ENCODE measurements at regions not wholly inside any gene's neighbourhood (a gene's known extent, or its start where the extent isn't known, plus 50 kb on each side); places are given as distances from the start of the nearest gene placed in this dataset.

DNA sequence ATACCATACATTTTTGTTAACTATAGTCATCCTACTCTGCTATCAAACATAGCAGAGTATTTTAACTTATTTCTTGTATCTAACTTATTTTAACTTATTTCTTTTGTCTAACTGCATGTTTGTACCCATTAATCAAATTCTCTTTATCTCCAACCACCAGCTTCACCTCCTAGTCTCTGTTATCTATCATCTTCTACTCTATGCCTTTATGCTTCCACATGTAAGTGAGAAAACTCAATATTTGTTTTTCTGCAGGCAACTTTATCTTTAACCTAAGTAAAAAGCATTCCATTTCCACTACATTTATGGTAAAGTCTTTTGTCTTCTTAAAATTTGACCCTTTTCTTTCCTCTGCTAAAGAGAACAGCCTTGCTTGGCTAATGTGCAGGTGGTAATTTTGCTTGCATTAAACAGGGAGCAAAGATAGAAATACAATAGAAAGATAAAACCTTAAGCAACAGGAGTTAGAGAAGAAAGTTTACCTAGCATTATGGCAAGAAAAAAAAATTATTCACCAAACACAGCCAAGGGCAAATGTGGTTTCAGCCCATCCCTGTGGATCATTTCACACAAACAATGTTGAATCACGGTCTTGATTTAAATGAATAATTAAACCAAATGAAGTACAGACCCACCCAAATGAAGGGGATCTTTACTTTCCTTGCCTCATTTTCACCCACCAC lies 110.9 kb upstream of the TSPAN8 start (continued):
- TF ChIP-seq, protein P1, sequence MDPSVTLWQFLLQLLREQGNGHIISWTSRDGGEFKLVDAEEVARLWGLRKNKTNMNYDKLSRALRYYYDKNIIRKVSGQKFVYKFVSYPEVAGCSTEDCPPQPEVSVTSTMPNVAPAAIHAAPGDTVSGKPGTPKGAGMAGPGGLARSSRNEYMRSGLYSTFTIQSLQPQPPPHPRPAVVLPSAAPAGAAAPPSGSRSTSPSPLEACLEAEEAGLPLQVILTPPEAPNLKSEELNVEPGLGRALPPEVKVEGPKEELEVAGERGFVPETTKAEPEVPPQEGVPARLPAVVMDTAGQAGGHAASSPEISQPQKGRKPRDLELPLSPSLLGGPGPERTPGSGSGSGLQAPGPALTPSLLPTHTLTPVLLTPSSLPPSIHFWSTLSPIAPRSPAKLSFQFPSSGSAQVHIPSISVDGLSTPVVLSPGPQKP (CRISPR knock-in tag; IDR thresholded peaks at IDR 0.05), result no peak
- TF ChIP-seq, protein P2, sequence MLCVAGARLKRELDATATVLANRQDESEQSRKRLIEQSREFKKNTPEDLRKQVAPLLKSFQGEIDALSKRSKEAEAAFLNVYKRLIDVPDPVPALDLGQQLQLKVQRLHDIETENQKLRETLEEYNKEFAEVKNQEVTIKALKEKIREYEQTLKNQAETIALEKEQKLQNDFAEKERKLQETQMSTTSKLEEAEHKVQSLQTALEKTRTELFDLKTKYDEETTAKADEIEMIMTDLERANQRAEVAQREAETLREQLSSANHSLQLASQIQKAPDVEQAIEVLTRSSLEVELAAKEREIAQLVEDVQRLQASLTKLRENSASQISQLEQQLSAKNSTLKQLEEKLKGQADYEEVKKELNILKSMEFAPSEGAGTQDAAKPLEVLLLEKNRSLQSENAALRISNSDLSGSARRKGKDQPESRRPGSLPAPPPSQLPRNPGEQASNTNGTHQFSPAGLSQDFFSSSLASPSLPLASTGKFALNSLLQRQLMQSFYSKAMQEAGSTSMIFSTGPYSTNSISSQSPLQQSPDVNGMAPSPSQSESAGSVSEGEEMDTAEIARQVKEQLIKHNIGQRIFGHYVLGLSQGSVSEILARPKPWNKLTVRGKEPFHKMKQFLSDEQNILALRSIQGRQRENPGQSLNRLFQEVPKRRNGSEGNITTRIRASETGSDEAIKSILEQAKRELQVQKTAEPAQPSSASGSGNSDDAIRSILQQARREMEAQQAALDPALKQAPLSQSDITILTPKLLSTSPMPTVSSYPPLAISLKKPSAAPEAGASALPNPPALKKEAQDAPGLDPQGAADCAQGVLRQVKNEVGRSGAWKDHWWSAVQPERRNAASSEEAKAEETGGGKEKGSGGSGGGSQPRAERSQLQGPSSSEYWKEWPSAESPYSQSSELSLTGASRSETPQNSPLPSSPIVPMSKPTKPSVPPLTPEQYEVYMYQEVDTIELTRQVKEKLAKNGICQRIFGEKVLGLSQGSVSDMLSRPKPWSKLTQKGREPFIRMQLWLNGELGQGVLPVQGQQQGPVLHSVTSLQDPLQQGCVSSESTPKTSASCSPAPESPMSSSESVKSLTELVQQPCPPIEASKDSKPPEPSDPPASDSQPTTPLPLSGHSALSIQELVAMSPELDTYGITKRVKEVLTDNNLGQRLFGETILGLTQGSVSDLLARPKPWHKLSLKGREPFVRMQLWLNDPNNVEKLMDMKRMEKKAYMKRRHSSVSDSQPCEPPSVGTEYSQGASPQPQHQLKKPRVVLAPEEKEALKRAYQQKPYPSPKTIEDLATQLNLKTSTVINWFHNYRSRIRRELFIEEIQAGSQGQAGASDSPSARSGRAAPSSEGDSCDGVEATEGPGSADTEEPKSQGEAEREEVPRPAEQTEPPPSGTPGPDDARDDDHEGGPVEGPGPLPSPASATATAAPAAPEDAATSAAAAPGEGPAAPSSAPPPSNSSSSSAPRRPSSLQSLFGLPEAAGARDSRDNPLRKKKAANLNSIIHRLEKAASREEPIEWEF (CRISPR knock-in tag; IDR thresholded peaks at IDR 0.05), result no peak
- TF ChIP-seq MAFF (IDR thresholded peaks at IDR 0.05; ENCODE audit: low read length) (no peak), DNMT1 (IDR thresholded peaks at IDR 0.05) (no peak), TRIM24 (IDR thresholded peaks at IDR 0.05) (peak in 1 of 2 experiments; percentile 30; a peak in 1 of 4 replicates), CBFA2T2 (conservative IDR thresholded peaks at IDR 0.05) (peak; percentile 75), CBFA2T3 (IDR thresholded peaks at IDR 0.05) (peak; percentile 85), CBX5 (IDR thresholded peaks at IDR 0.05; ENCODE audit: borderline replicate concordance, low read depth) (no peak), ZNF696 (CRISPR knock-in tag; conservative IDR thresholded peaks at IDR 0.05) (no peak), CBX2 (IDR thresholded peaks at IDR 0.05; ENCODE audit: insufficient read depth, low read length, poor library complexity, severe bottlenecking) (no peak), PTRF (tag; IDR thresholded peaks at IDR 0.05) (no peak)
- TF ChIP-seq, protein P3, sequence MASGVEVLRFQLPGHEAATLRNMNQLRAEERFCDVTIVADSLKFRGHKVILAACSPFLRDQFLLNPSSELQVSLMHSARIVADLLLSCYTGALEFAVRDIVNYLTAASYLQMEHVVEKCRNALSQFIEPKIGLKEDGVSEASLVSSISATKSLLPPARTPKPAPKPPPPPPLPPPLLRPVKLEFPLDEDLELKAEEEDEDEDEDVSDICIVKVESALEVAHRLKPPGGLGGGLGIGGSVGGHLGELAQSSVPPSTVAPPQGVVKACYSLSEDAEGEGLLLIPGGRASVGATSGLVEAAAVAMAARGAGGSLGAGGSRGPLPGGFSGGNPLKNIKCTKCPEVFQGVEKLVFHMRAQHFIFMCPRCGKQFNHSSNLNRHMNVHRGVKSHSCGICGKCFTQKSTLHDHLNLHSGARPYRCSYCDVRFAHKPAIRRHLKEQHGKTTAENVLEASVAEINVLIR (CRISPR knock-in tag; IDR thresholded peaks at IDR 0.05), result no peak
- TF ChIP-seq, protein P4, sequence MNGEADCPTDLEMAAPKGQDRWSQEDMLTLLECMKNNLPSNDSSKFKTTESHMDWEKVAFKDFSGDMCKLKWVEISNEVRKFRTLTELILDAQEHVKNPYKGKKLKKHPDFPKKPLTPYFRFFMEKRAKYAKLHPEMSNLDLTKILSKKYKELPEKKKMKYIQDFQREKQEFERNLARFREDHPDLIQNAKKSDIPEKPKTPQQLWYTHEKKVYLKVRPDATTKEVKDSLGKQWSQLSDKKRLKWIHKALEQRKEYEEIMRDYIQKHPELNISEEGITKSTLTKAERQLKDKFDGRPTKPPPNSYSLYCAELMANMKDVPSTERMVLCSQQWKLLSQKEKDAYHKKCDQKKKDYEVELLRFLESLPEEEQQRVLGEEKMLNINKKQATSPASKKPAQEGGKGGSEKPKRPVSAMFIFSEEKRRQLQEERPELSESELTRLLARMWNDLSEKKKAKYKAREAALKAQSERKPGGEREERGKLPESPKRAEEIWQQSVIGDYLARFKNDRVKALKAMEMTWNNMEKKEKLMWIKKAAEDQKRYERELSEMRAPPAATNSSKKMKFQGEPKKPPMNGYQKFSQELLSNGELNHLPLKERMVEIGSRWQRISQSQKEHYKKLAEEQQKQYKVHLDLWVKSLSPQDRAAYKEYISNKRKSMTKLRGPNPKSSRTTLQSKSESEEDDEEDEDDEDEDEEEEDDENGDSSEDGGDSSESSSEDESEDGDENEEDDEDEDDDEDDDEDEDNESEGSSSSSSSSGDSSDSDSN (IDR thresholded peaks at IDR 0.05; ENCODE audit: borderline replicate concordance in 1 of 2, low read depth in 2 of 2, low read length in 2 of 2), result no peak
- TF ChIP-seq, protein P5, sequence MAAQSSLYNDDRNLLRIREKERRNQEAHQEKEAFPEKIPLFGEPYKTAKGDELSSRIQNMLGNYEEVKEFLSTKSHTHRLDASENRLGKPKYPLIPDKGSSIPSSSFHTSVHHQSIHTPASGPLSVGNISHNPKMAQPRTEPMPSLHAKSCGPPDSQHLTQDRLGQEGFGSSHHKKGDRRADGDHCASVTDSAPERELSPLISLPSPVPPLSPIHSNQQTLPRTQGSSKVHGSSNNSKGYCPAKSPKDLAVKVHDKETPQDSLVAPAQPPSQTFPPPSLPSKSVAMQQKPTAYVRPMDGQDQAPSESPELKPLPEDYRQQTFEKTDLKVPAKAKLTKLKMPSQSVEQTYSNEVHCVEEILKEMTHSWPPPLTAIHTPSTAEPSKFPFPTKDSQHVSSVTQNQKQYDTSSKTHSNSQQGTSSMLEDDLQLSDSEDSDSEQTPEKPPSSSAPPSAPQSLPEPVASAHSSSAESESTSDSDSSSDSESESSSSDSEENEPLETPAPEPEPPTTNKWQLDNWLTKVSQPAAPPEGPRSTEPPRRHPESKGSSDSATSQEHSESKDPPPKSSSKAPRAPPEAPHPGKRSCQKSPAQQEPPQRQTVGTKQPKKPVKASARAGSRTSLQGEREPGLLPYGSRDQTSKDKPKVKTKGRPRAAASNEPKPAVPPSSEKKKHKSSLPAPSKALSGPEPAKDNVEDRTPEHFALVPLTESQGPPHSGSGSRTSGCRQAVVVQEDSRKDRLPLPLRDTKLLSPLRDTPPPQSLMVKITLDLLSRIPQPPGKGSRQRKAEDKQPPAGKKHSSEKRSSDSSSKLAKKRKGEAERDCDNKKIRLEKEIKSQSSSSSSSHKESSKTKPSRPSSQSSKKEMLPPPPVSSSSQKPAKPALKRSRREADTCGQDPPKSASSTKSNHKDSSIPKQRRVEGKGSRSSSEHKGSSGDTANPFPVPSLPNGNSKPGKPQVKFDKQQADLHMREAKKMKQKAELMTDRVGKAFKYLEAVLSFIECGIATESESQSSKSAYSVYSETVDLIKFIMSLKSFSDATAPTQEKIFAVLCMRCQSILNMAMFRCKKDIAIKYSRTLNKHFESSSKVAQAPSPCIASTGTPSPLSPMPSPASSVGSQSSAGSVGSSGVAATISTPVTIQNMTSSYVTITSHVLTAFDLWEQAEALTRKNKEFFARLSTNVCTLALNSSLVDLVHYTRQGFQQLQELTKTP (IDR thresholded peaks at IDR 0.05; ENCODE audit: low read depth in 1 of 2, partially characterized antibody in 2 of 2), result no peak
